ENCODE measurements at regions not wholly inside any gene's neighbourhood (a gene's known extent, or its start where the extent isn't known, plus 50 kb on each side); places are given as distances from the start of the nearest gene placed in this dataset.

DNA sequence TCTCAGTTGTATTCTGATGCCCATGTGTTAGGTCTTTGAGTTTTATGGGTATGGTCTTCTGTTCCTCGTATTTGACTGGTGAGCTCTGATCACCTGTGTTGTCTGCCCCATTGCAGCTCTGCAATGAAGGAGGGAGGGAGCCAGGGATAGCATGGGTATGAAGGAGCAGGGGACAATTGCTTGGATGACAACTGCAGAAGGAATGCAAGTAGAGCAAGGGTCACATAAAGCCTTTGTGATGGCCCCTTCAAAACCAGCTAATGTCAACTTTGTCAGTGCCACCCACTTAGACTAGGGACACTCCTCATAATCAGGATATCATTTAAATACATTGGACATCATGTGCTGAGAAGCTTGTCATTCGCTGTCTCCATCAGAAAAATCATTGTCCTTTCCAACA is 152.7 kb upstream of the MAF start:
- TF ChIP-seq EZH2 (IDR thresholded peaks at IDR 0.05; ENCODE audit: borderline replicate concordance, low read depth, low read length, poor library complexity, severe bottlenecking) (no peak), CTCF (conservative IDR thresholded peaks at IDR 0.05; ENCODE audit: low read depth, low read length) (no peak)
